Nephron progenitor cell (in vitro differentiated cells): ENCODE measurements at regions not wholly inside any gene's neighbourhood (a gene's known extent, or its start where the extent isn't known, plus 50 kb on each side); places are given as distances from the start of the nearest gene placed in this dataset.
"Not testable (repeated sequence)": the region's sequence is repeated elsewhere in the genome, so short reads cannot be mapped to it uniquely, and the experiment has no call there.

Experiments
- DNase-seq: peaks from one replicate; pipeline ENCODE4 v3.0.0; 2021
- H3K27ac Mint-ChIP-seq: 2 replicates; pipeline ENCODE4 v1.8.0; 2021; ENCODE audit warnings: mild to moderate bottlenecking, moderate library complexity, mixed read lengths
- H3K27me3 Mint-ChIP-seq: 2 replicates; pipeline ENCODE4 v1.8.0; 2021; ENCODE audit warnings: mild to moderate bottlenecking, low read depth, mixed read lengths; ENCODE audit not compliant: poor library complexity
- H3K36me3 Mint-ChIP-seq: 2 replicates; pipeline ENCODE4 v1.8.0; 2021; ENCODE audit warnings: low read depth, mixed read lengths
- H3K4me1 Mint-ChIP-seq: 2 replicates; pipeline ENCODE4 v1.8.0; 2021; ENCODE audit warnings: mixed read lengths
- H3K4me3 Mint-ChIP-seq: 2 replicates; pipeline ENCODE4 v1.8.0; 2021; ENCODE audit warnings: mild to moderate bottlenecking, moderate library complexity, mixed read lengths
- H3K9me3 Mint-ChIP-seq: 2 replicates; pipeline ENCODE4 v1.8.0; 2021; ENCODE audit warnings: mild to moderate bottlenecking, moderate library complexity, mixed read lengths
- TF ChIP-seq, protein P1 (sequence below): fragments of 200-600 bp; sonication (generic); IDR thresholded peaks from 2 replicates; pipeline ENCODE4 v1.5.0; 2021; ENCODE audit warnings: antibody characterized with exemption

DNA sequence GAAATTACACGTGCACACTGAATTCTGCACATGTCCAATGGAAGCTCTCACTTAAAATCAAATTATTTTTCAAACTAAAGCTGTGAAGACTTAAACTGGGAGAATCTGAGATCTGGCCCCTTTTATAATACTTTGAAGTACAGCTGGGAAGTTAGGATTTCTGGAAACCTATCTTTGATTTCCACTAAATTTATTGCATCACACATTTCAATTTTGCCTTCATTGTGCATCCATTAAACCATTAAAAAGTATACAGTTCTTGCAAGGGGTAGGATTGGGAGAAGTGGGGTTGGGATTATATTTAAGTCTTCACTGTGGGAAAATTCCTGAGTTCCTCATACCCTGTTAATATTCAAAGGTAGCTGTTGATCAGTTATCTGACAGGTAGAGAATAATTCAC, 1229.6 kb upstream of the ZEB2 start:
- Mint-ChIP-seq H3K36me3 (no peaks in the 10 kb centered on the region), H3K27ac (no peak overlapping the region), H3K4me1 (peaks cover 40% of the 10 kb centered on the region), H3K9me3 (no peaks in the 10 kb centered on the region), H3K4me3 (no peak overlapping the region), H3K27me3 (no peaks in the 10 kb centered on the region)
- TF ChIP-seq, protein P1, sequence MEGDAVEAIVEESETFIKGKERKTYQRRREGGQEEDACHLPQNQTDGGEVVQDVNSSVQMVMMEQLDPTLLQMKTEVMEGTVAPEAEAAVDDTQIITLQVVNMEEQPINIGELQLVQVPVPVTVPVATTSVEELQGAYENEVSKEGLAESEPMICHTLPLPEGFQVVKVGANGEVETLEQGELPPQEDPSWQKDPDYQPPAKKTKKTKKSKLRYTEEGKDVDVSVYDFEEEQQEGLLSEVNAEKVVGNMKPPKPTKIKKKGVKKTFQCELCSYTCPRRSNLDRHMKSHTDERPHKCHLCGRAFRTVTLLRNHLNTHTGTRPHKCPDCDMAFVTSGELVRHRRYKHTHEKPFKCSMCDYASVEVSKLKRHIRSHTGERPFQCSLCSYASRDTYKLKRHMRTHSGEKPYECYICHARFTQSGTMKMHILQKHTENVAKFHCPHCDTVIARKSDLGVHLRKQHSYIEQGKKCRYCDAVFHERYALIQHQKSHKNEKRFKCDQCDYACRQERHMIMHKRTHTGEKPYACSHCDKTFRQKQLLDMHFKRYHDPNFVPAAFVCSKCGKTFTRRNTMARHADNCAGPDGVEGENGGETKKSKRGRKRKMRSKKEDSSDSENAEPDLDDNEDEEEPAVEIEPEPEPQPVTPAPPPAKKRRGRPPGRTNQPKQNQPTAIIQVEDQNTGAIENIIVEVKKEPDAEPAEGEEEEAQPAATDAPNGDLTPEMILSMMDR, result no peak
- no peak for DNase-seq

GRCh38 chr2:145748927-145749326, 1229.0 kb upstream of the ZEB2 start:
- Mint-ChIP-seq H3K4me1 (peaks cover 36% of the 10 kb centered on the region), H3K36me3 (no peaks in the 10 kb centered on the region), H3K9me3 (no peaks in the 10 kb centered on the region), H3K27ac (no peak overlapping the region), H3K27me3 (no peaks in the 10 kb centered on the region), H3K4me3 (no peak overlapping the region)
- no peak for DNase-seq
- TF ChIP-seq, protein P1, result no peak

DNA sequence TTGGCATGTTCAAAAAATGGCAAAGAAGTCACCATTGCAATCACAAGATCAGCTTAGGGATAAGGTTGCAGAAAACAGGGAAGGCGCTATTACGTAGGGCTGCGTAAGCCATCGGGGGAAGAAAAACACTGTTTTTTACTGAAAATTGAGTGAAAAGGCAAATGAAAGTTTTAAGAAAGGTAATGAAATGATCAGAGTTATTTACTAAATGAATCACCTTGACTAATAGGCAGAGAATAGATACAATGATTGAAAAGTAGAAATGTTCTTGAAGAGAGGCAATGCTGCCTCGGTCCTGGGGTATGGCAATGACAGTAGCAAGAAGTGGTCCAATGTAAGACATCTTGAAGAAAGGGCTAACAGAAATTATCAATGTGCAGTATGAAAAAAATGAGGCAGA, 1227.8 kb upstream of the ZEB2 start:
- no peaks in the 10 kb centered on the region for H3K27me3 Mint-ChIP-seq
- H3K9me3 Mint-ChIP-seq, result no peaks in the 10 kb centered on the region
- no peaks in the 10 kb centered on the region for H3K36me3 Mint-ChIP-seq
- H3K4me1 Mint-ChIP-seq, result peaks cover 24% of the 10 kb centered on the region
- no peak for DNase-seq
- TF ChIP-seq, protein P1, result no peak
- H3K27ac Mint-ChIP-seq, result no peak overlapping the region
- H3K4me3 Mint-ChIP-seq, result no peak overlapping the region

- not testable (repeated sequence) for H3K9me3 Mint-ChIP-seq, H3K4me3 Mint-ChIP-seq, H3K36me3 Mint-ChIP-seq, DNase-seq, H3K4me1 Mint-ChIP-seq, H3K27ac Mint-ChIP-seq, H3K27me3 Mint-ChIP-seq
Observed at GRCh38 chr2:145745387-145745721, 1225.4 kb upstream of the ZEB2 start.

DNA sequence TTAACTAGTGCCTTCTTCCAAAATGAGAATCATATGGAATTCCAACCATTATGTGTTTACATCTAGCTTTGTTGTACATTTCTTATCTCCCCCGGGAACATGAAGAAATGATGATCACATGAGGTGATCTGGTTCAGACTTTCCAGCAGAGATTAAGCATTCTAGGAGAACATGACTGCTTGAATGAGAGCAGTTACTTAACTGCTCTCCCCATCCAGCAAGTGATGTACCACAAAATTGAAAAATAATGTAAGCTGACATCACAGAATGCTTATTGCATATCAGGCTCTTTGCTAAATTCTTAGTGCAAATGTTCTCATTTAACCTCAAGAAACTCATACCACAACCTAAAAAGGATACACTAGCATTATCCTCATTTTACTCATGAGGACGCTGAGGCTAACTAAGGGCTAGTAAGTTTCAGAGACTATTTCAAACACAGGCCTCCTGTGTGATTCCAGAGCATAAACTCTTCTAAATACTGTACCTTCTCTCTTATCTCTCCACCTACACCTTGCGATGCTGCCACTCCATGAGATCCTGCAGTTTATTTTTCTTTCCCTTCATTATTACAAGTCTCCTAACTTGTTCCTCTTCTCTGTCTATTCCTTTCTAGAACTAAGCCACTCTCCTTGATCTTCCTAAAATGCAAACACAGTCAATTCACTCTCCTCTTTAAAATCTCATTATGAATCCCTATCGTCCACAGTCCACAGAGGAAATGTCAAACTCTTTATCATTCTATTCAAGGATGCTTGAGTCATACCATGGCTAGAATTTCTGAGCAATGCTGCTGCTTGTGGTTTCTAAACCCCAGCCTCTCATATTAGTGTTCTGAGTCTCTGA, 1224.8 kb upstream of the ZEB2 start:
- Mint-ChIP-seq H3K27ac (no peak overlapping the region), H3K4me3 (no peak overlapping the region), H3K4me1 (no peaks in the 10 kb centered on the region), H3K27me3 (no peaks in the 10 kb centered on the region), H3K9me3 (no peaks in the 10 kb centered on the region), H3K36me3 (no peaks in the 10 kb centered on the region)
- DNase-seq, result no peak
- TF ChIP-seq, protein P1, result no peak

DNA sequence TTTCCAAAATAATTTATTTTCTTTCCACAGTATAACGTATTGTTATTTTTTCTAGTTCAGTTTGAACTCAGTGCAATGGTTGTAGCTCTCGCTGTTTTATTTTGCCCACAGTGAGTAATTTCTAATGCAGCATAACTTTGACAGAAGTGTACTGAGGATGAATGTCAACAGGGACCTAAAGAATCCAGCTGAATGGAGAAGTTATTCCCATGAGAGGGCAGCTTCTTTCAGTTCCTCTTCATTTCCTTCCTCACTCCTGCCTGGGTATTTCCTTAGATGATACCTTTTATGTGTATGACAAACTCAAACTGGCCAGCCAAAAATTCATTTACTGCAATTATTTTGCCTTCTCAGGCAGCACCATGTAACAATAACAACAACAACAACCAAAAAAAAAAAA, 1223.1 kb upstream of the ZEB2 start:
- TF ChIP-seq, protein P1, result no peak
- Mint-ChIP-seq H3K4me3 (no peak overlapping the region), H3K9me3 (no peaks in the 10 kb centered on the region), H3K27me3 (no peaks in the 10 kb centered on the region), H3K27ac (no peak overlapping the region), H3K36me3 (no peaks in the 10 kb centered on the region), H3K4me1 (no peaks in the 10 kb centered on the region)
- no peak for DNase-seq
